ENCODE measurements at regions not wholly inside any gene's neighbourhood (a gene's known extent, or its start where the extent isn't known, plus 50 kb on each side); places are given as distances from the start of the nearest gene placed in this dataset.

DNA sequence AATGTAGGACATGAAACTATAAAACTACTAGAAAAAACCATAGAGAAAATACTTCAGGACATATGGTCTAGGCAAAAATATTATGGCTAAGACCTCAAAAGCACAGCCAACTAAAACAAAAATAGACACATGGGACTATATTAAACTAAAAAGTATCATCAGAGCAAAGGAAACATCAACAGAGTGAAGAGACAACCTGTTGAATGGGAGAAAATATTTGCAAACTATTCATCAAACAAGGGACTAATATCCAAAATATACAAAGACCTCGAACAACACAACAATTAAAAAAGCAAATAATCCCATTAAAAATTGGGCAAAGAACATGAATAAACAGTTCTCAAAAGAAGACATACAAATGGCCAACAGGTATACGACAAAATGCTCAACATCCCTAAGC lies 210.9 kb downstream of the PCSK1 start:
- TF ChIP-seq CTCF (IDR thresholded peaks at IDR 0.05) (no peak), SIN3A (IDR thresholded peaks at IDR 0.05; ENCODE audit: borderline replicate concordance, insufficient read depth, low read depth, low read length) (no peak), POLR2AphosphoS5 (IDR thresholded peaks at IDR 0.05; ENCODE audit: low read depth, low read length) (no peak)
